Endothelial cell of umbilical vein (primary cell): ENCODE measurements at regions not wholly inside any gene's neighbourhood (a gene's known extent, or its start where the extent isn't known, plus 50 kb on each side); places are given as distances from the start of the nearest gene placed in this dataset.

Source experiments
- EZH2 ChIP-seq: IDR thresholded peaks from 2 replicates; pipeline ENCODE4 v1.6.1; 2012; ENCODE audit warnings: borderline replicate concordance, low read depth, mild to moderate bottlenecking, moderate library complexity, low read length, inconsistent platforms; ENCODE audit not compliant: severe bottlenecking
- FOS ChIP-seq: IDR thresholded peaks from 2 replicates; pipeline ENCODE4 v1.6.1; 2011; ENCODE audit warnings: mild to moderate bottlenecking, low read length, moderate library complexity, borderline replicate concordance; ENCODE audit not compliant: insufficient read depth
- JUN ChIP-seq: IDR thresholded peaks from 2 replicates; pipeline ENCODE4 v1.6.1; 2011; ENCODE audit warnings: borderline replicate concordance, low read depth; ENCODE audit not compliant: insufficient read length, insufficient read depth
- MYC ChIP-seq: IDR thresholded peaks from one replicate; pipeline ENCODE4 v1.6.1; 2011; ENCODE audit warnings: mild to moderate bottlenecking, low read depth, low read length
- POLR2A ChIP-seq: IDR thresholded peaks from 2 replicates; pipeline ENCODE4 v1.6.1; 2012; ENCODE audit warnings: low read depth, mild to moderate bottlenecking, control low read depth, low read length
- POLR2AphosphoS5 ChIP-seq: IDR thresholded peaks from 2 replicates; pipeline ENCODE4 v1.6.1; 2012; ENCODE audit warnings: low read depth, mild to moderate bottlenecking, control low read depth, low read length, moderate library complexity; ENCODE audit not compliant: insufficient read depth
- TF ChIP-seq, protein P1 (sequence below), 2 donors: IDR thresholded peaks; 1 replicate in 1 of 2; 2 replicates in 1 of 2; pipeline ENCODE4 v1.5.1; 2011; ENCODE audit warnings: low read length in 2 of 2, mild to moderate bottlenecking in 2 of 2, moderate library complexity in 2 of 2, control low read depth in 1 of 2, inconsistent platforms in 1 of 2, low read depth in 1 of 2; ENCODE audit not compliant: insufficient read depth in 1 of 2; ENCODE audit errors: extremely low read depth in 1 of 2

GRCh38 chr11:23789938-23790371 is 706.9 kb upstream of the LUZP2 start:
- TF ChIP-seq, protein P1, sequence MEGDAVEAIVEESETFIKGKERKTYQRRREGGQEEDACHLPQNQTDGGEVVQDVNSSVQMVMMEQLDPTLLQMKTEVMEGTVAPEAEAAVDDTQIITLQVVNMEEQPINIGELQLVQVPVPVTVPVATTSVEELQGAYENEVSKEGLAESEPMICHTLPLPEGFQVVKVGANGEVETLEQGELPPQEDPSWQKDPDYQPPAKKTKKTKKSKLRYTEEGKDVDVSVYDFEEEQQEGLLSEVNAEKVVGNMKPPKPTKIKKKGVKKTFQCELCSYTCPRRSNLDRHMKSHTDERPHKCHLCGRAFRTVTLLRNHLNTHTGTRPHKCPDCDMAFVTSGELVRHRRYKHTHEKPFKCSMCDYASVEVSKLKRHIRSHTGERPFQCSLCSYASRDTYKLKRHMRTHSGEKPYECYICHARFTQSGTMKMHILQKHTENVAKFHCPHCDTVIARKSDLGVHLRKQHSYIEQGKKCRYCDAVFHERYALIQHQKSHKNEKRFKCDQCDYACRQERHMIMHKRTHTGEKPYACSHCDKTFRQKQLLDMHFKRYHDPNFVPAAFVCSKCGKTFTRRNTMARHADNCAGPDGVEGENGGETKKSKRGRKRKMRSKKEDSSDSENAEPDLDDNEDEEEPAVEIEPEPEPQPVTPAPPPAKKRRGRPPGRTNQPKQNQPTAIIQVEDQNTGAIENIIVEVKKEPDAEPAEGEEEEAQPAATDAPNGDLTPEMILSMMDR (IDR thresholded peaks at IDR 0.05; ENCODE audit: extremely low read depth in 1 of 2, insufficient read depth in 1 of 2, low read depth in 1 of 2, low read length in 2 of 2): no peak
- TF ChIP-seq POLR2AphosphoS5 (no peak), POLR2A (no peak), MYC (no peak), EZH2 (no peak), FOS (peak; percentile 39), JUN (no peak)
